Smooth muscle cell of the brain vasculature (primary cell): ENCODE measurements at regions not wholly inside any gene's neighbourhood (a gene's known extent, or its start where the extent isn't known, plus 50 kb on each side); places are given as distances from the start of the nearest gene placed in this dataset.

ENCODE experiments used
- DNase-seq: peaks from one replicate; pipeline ENCODE4 v3.0.0-alpha.2; 2012; ENCODE audit warnings: low read depth, low spot score

GRCh38 chr5:81914696-81915095 lies 57.1 kb upstream of the ATG10 start:
- no peak for DNase-seq

- DNase-seq, result no peak
These were observed 58.9 kb upstream of the ATG10 start for GRCh38 chr5:81912933-81913332.

GRCh38 chr5:81909677-81910076 lies 62.1 kb upstream of the ATG10 start:
- DNase-seq, result no peak

GRCh38 chr5:81908771-81909170 lies 63.1 kb upstream of the ATG10 start:
- DNase-seq, result no peak

GRCh38 chr5:81908044-81908443 lies 63.8 kb upstream of the ATG10 start:
- DNase-seq, result no peak

DNA sequence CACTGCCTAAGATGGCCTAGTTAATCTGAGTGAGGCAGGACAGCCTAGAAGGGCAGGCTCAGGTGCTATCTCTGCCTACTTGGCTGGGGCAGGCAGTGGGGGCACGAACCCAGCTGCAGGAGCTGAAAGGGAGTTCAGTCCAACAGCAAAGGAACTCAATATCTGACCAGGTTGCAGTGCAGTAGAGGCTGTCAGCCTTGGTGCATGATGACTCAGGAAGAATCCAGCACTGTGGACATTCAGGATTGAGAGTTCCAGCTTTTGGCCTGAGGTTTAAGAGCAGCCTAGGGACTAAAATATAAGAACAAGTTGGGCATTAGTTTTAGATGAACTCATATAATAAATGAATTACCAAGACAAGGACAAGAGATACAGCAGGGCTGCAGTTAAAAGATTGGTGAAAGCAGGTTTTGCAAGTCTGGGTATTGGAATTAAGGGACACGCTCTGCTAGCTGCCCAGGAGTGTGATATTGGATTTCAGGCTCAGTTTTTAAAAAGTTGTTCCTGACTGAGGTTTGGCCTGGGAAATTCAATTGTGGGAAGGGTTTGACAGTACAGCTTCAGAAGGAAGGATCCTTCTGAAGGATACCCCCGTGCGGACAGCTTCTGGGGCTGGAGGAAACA lies 64.7 kb upstream of the ATG10 start:
- DNase-seq, result no peak

GRCh38 chr5:81906086-81906485 lies 65.7 kb upstream of the ATG10 start:
- DNase-seq, result no peak

DNA sequence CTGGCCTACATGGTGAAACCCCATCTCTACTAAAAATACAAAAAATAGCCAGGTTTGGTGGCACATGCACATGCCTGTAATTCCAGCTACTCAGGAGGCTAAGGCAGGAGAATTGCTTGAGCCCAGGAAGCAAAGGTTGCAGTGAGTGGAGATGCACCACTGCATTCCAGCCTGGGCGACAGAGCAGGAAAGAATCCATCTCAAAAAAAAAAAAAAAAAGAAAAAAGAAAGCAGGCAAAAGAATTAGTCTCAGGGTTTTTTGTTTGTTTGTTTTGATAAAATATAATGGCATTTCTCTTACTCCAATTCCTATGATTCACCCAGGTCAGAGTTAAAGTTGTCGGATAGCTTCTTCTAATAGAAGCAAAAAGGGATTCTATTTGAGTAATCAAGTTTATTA lies 67.0 kb upstream of the ATG10 start:
- DNase-seq, result no peak

GRCh38 chr5:81904166-81904565 lies 67.7 kb upstream of the ATG10 start:
- no peak for DNase-seq

GRCh38 chr5:81901586-81901985 lies 70.2 kb upstream of the ATG10 start:
- no peak for DNase-seq

GRCh38 chr5:81899123-81899522 lies 72.7 kb upstream of the ATG10 start:
- no peak for DNase-seq

DNA sequence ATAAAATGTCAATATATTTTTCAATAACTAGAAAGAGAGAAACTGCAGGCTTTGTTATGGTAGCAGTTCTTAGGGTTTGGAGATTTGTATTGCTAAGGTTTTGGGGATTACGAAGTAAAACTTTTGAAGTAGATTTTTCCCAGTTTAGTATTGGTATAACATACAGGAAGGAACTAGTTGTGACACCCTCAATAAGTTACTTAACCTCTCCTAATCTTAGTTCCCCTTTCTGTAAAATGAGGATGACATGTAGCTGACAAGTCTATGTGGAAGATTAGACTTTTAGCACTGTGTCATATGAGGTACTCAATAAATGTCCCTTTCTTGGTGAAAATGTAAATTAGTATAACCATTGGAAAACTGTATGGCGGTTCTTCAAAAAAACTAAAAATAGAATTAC lies 73.4 kb upstream of the ATG10 start:
- DNase-seq, result no peak

DNA sequence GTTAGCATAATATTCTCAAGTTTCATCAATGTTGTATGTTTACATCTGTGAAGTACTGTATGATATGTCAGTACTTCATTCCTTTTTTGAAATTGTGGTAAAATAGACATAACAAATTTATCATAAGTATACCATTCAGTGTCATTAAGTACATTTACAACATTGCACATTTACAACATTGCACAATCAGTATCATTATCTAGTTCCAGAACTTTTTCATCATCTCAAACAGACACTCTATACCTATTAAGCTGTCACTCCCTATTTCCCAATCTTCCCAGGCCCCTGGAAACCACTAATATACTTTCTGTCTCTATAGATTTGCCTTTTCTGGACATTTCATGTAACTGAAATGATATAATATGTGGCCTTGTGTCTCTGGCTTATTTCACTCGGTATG lies 75.1 kb upstream of the ATG10 start:
- no peak for DNase-seq

DNA sequence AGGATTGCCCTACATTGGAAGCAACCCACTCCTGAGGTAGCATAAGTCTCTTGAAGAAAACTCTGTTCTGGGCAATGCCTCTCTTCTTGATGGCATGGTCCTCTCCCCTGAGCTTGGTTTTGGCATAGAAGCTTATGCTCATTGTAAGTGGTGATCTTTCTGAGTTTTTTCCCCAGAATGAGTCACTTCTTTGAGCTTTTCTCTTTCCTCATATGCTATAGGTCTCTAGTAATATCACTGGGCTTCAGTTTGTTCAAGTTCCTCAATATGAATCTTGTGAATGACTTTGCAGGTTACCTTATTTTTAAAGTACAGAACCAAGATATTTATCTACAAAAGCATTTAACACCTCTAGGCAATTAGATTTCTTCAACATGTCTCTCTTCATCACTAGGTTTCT lies 76.5 kb upstream of the ATG10 start:
- no peak for DNase-seq

GRCh38 chr5:81893961-81894360 lies 77.9 kb upstream of the ATG10 start:
- no peak for DNase-seq

DNA sequence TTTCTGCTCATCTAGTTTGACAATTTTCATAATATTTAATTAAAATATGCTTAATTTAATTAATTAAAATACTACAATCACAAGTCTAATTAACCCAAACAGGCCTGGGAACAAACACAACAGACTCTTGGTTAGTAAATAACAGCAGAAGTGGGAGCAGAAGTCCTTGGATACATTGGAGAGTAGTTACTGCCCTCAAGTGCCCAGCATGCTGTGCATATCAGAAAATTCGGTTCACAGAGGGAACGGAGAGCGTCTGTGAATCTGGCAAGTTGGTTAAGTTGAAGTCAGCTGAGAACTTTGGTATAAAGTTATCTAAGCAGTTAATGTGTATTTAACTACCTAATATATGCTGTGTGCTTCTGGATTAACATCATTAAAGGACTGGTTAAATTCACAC lies 87.0 kb upstream of the ATG10 start:
- DNase-seq, result no peak

DNA sequence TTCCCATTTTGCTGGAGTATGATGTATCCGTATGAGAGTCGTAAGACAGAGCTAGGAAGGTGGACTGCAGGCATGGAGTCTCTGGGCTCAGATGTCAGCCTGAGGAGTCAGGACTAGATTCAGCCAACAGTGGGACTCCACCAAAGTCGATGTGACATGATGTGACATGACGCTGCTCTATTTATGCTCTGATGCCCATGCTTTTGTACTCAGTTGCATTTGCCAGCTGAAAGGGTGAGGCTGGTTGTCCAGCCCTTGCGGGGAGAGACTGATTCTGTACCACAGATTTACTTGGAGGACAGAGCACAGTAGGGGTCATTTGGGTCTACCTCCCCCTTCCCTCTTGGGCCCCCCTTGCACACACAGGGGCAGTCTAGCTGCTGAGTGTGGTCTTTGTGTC lies 88.5 kb upstream of the ATG10 start:
- no peak for DNase-seq

DNA sequence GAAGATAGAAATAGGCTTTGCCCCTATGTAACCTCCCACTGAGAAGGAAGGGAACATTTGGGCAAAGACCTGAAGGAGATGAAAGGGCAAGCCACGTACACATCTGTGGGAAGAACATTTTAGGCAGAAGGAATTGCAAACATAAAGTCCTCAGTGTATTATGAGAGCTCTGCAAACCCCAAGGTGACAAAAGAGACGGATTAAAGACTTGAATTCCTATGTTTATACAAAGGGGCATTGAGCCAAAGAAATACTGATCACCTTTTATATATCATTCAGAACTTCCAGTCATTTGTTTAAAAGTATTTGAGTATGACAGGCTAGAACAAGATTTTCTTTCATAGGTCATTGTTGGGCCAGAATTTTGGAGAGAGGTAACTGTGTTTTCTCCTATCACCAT lies 90.2 kb upstream of the ATG10 start:
- no peak for DNase-seq

DNA sequence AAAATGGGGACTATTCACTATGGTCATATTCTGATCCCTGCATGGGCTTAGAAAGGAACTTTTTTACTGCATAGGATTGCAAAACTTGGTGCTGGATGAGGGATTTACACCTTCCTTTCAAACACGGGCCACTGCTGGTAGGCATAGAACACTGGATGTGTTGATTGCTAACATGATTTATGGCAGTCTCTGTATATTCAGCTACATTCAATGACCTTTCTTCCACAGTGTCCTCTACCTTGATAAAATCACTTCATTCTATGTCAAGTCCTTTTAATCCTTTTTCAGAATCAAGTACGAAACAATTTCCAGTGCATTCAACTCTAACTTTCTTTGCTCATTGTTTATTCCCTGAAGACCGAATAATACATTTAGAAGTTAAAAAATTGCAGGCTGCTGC lies 91.9 kb upstream of the ATG10 start:
- no peak for DNase-seq

GRCh38 chr5:81878333-81878732 lies 93.5 kb upstream of the ATG10 start:
- no peak for DNase-seq

DNA sequence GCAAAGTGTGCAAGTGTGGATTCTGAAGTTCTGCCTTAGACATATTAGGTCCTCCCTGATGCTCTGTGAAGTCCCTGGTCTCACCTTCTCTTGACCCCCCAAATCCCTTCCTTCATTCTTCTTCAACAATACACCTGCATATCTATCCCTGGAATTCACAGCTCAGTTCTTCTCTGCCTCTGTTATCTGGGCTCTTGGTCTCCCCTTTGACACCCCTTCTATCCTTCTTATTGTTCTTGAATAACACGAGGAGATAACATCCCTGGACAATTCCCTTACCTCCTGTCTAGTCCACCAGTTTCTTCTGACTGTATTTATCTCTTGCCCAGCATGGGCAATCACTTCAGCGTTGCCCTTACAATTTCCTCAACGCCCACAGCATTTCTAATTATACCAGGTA lies 104.8 kb upstream of the ATG10 start:
- DNase-seq, result no peak

GRCh38 chr5:81860778-81861177 lies 109.9 kb upstream of the SSBP2 start:
- DNase-seq, result no peak

DNA sequence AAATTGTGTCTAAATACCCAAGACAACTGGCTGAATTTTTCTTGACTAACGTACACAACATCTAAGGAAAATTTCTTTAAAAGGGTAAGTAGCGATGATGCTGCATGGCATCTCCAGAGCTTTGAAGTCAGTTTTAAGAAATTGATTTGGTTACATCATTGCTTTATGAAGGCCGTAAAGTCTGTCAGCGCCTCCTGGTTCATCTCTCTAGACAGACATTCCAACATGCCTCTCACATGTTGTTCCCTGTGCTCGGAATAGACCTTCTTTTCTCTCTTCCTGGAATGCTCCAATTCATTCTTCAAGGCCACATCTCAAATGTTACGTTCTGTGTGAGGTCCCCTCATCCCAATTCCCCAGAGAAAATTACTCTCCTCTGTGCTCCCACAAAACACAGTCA lies 108.7 kb upstream of the SSBP2 start:
- DNase-seq, result no peak
